ENCODE measurements at regions not wholly inside any gene's neighbourhood (a gene's known extent, or its start where the extent isn't known, plus 50 kb on each side); places are given as distances from the start of the nearest gene placed in this dataset.

- no peak for DNase-seq (ENCODE audit: low read depth, low spot score)
- in situ Hi-C loops (cut with HindIII; ENCODE audit: low sequenced_read_pairs): no loop called here
- no peak for TF ChIP-seq CTCF (IDR thresholded peaks at IDR 0.05; ENCODE audit: low read depth, low read length)
- H3K4me3 ChIP-seq (ENCODE audit: low read depth, low read length): no peak overlapping the region
Observed at GRCh38 chr6:90916968-90917367, 330.1 kb upstream of the MAP3K7 start.

GRCh38 chr6:90915224-90915915 lies 328.5 kb upstream of the MAP3K7 start:
- no peak for DNase-seq (ENCODE audit: low read depth, low spot score)
- H3K4me3 ChIP-seq (ENCODE audit: low read depth, low read length): no peak overlapping the region
- TF ChIP-seq CTCF (IDR thresholded peaks at IDR 0.05; ENCODE audit: low read depth, low read length): no peak
- in situ Hi-C loops (cut with HindIII; ENCODE audit: low sequenced_read_pairs): no loop called here

- H3K4me3 ChIP-seq (ENCODE audit: low read depth, low read length): no peak overlapping the region
- TF ChIP-seq CTCF (IDR thresholded peaks at IDR 0.05; ENCODE audit: low read depth, low read length): no peak
- DNase-seq (ENCODE audit: low read depth, low spot score): no peak
- in situ Hi-C loops (cut with HindIII; ENCODE audit: low sequenced_read_pairs): no loop called here
Observed at GRCh38 chr6:90914312-90914711, 327.4 kb upstream of the MAP3K7 start.

DNA sequence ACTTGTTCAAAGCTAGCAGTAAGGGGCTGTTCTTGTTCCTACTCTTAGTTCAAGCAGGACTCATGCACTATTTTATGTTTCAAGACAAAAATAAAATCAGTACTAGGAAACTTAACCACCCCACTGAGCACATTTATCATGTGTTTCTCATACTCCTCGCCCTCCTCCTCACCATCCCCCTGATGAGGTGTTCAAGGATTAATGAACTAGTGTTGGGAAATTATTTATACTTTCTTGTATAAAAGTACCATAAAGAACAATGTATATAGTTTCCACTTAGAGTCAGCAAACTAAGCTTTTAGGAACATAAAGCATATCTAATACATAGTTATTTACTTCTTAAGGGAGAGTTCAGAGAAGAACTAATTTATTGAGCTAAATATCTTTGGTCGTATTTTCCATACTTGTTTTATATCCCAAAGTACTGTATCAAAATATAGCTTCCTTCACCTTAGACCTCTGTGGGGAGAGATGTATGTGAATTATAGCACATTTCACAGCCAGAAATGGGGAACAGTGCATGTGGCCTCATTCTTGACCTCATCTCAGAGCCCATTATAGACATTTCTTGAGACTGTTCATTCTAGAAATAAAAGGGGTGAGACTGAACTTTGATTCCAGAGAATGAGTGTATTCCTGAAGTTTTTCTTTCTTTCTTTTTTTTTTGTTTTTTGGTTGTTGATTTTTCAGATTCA lies 326.5 kb upstream of the MAP3K7 start:
- TF ChIP-seq CTCF (IDR thresholded peaks at IDR 0.05; ENCODE audit: low read depth, low read length): no peak
- in situ Hi-C loops (cut with HindIII; ENCODE audit: low sequenced_read_pairs): no loop called here
- no peak for DNase-seq (ENCODE audit: low read depth, low spot score)

DNA sequence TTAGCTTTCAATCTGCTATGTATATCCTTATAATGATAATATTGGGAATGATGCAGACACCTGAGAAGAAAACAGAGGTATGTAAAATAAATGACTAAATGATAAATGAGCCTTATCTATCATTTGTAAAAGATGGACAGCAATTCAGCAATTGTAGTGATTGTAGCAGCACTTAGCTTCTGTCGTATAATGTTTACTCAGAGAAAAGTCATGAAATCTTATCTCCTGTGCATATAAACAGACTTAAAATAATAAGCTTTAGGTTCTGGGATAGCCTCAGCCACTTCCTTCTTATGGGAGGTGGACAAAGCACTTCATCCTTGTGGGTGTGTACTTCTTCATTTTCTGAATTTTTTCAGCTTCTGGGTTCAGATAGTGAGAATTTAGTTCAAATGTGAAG lies 324.8 kb upstream of the MAP3K7 start:
- no peak for TF ChIP-seq CTCF (IDR thresholded peaks at IDR 0.05; ENCODE audit: low read depth, low read length)
- DNase-seq (ENCODE audit: low read depth, low spot score): no peak
- no peak overlapping the region for H3K4me3 ChIP-seq (ENCODE audit: low read depth, low read length)
- in situ Hi-C loops (cut with HindIII; ENCODE audit: low sequenced_read_pairs): no loop called here

More for the DNA sequence above, 326.5 kb upstream of the MAP3K7 start:
- H3K4me3 ChIP-seq (ENCODE audit: low read depth, low read length): no peak overlapping the region

DNA sequence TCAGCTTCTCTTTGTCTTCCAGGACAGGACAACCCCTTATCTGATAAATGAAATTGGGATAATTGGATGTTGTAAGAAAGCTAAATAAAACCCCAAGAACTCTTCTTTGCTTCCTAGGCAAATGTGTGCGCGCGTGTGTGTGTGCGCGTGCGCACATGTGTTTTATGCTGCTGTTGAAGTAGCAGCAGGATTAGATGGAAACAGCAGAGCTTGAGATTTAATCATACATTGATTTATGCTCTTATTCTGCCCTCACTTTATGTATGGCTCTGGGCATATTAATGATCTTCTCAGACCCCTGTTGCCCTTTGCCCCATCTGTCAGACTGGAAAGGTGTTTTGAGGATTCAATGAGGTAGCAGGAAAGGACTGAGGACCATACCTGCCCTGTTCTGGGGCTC lies 324.0 kb upstream of the MAP3K7 start:
- no peak for TF ChIP-seq CTCF (IDR thresholded peaks at IDR 0.05; ENCODE audit: low read depth, low read length)
- H3K4me3 ChIP-seq (ENCODE audit: low read depth, low read length): no peak overlapping the region
- DNase-seq (ENCODE audit: low read depth, low spot score): no peak
- in situ Hi-C loops (cut with HindIII; ENCODE audit: low sequenced_read_pairs): no loop called here

Measured in astrocyte of the spinal cord (primary cell).